Kasumi-1 (cell line): ENCODE measurements at regions not wholly inside any gene's neighbourhood (a gene's known extent, or its start where the extent isn't known, plus 50 kb on each side); places are given as distances from the start of the nearest gene placed in this dataset.

Source experiments
- DNase-seq, 2 experiments: peaks; one replicate each; lab custom pipeline; 2025; lab: John Stamatoyannopoulos, UW

DNA sequence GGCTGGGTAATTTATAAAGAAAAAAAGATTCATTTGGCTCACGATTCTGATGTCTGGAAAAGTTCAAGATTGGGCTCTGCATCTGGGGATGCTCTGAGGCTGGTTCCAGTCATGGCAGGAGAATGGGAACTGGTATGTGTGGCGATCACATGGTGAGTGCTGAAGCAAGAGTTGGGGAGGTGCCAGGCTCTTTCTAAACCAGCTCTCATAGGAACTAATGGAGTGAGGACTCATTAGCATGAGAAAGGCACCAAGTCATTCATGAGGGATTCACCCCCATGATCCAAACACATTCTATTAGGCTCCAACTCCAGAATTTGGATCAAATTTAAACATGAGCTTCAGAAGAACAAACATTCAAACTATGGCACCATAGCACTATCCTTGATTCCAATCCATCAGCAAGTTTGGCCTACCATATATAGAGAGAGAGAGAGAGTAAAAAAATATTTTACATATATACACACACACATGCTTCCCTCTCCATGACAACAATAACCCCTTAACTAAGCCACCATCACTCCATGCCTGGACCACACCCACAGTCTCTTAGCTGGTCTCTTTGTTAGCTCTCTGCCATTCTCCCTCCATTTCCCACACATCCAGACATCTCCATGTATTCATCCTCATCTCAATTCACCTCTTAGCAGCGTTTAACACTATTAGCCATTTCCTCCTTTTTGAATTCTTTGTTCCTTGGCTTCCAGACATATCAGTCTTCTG lies 57.9 kb downstream of the NPY start:
- no peak for DNase-seq

DNA sequence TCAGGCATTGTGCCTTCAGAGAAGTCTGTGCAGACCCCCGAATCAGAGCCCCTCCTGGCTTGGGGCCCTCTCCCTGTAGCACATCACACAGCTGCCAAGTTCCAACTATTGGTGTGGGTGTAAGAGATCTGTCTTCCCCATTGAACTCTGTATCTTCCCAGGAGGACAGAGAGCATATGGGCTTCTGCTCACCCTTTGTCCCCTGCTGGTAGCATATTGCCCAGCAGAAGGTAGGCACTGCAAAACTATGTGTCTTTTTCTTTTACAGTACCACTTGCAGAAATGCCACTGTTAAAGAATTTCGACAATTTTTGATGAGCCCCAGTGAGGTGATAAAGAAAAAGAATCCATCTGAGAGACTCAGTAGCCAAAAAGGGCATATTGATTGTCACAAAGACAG lies 59.6 kb downstream of the NPY start:
- no peak for DNase-seq

DNA sequence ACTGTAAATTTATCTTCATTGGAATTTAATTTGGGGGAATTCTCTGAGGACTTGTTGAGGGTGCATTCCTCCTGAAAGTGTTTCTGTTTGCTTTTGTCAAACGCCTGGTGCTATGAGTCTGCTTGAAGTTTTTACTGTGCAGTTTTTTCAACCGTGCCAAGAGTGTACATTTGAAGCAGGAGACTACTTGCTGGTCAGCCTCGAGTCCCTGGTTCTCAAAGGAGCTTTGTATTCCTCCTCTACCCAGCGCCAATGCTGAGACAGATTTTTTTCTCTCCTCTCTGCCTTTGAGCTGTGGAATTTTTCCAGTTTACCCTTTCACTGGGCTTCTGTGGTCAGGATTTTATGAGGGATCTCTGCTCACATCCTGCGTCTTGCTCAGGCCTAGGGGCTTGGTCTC lies 62.1 kb downstream of the NPY start:
- DNase-seq: no peak

- DNase-seq: no peak
These were observed 62.7 kb downstream of the NPY start for GRCh38 chr7:24346716-24347115.

- DNase-seq: no peak
These were observed 65.3 kb downstream of the NPY start for GRCh38 chr7:24349339-24349738.

DNA sequence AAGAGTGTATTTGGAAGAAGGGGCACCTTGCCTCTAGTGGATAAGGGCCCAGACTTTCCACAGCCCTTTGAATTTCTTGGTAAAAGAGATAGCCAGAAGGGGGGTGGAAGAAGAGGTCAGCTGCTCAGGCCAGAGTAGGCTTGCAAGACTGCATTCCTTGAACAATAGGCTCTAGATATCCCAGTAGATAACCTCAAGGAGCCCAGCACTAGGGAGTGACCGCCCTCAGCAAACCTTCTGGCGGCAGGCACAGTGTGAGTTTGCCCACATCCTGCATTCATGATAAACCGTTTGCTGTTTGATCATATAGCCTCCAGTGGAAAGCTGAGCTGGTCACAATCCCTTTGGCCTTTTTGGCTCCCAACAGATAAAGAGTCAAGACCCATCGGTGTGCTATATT lies 70.5 kb downstream of the NPY start:
- no peak for DNase-seq

DNA sequence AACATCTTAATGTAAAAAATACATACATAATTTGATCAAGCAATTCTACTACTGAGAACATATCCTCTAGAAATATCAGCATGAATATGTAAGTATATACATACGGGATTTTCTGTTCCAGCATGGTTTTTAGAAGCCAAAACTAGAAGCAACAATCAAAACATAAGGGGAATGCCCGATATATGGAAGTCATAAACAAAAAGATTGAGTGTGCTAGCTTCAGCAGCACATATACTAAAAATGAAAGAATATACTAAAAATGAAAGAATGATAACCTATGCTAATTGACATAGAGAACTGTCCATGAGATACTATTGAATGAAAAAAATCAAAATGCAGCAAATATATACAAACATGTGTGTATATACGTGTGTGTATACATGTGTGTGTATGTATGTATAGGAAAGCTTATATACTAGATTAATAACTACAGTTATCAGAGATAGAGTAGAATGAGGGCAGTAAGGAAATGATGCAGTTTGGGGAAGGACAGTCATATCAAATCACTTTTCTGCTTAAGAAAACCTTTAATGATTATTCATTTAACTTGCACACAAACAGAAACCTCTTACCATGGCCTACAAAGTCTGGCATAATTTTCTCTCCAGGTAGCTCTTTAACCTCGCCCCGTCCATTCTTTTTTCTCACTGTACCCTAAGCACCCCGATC lies 72.9 kb downstream of the NPY start:
- no peak for DNase-seq

DNA sequence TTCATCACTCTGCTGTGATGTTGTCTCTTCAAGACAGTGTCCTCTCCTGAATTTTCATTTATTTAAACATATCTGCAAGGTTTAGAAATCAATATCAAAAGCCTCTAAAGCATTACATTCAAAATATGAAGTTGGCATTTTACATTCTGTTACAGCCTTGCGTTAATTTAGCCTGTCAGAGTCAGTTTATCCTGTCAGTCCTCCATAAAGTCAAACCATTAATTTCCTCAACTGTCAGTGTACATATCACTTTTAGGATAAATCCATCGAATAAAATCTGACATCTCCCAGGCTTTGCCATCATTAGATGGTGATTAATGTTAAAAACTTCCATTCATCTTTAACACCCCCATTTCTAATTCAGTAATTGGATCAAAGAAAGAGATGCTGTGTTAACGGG lies 77.0 kb downstream of the NPY start:
- DNase-seq: no peak

GRCh38 chr7:24365606-24366005 lies 81.6 kb downstream of the NPY start:
- no peak for DNase-seq

GRCh38 chr7:24366876-24367275 lies 82.9 kb downstream of the NPY start:
- DNase-seq: no peak

GRCh38 chr7:24368161-24368560 lies 84.2 kb downstream of the NPY start:
- no peak for DNase-seq

DNA sequence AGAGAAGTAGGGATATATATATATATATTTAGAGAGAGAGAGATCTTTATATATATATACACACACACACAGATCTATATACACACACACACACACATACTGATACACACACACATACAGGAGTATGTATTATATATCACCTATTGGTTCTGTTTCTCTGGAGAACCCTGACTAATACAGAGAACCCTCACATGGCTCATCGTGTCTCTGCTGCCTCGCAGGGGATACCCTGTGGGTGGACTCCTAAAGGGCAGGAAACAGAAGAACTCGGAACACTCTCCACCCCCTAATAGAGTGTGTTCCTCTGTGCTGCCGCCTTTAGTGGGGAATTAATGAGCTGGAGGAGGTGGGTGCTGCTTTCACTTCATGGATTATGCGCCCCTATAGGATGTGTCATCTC lies 86.6 kb downstream of the NPY start:
- no peak for DNase-seq

GRCh38 chr7:24372961-24373955 lies 89.3 kb downstream of the NPY start:
- no peak for DNase-seq

DNA sequence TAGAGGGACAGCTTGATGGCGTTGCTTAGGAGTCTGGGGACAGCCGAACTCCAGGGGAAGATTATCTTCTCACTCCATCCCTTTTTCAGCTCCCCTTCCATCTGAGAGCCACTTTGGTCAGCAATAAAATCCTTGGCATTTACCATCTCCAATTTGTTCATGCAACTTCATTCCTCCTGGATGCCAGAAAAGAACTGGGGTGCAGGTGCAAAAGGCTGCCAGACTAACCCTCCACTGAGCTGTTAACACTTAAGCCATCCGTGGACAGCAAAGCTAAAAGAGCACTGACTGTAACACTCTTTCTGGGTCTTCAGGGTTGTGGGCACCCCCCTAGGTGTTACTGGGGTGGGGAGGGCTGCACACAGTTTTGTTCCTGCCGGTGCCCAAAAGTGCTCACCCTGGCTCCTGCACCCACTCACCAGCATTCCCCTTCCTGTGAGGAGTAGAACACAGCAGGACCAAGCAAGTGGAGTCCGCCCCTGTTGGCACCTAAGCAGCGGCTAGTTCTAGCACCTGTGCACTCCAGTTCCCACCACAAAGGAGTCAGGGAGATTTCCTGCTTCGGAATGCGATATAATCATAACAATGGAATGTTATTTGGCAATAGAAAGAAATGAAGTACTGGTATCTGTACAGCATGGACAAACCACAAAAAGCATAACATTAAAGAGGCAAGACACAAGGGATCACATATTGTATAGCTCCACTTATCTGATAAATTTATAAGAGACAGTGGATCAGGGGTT lies 95.1 kb downstream of the NPY start:
- DNase-seq: no peak

DNA sequence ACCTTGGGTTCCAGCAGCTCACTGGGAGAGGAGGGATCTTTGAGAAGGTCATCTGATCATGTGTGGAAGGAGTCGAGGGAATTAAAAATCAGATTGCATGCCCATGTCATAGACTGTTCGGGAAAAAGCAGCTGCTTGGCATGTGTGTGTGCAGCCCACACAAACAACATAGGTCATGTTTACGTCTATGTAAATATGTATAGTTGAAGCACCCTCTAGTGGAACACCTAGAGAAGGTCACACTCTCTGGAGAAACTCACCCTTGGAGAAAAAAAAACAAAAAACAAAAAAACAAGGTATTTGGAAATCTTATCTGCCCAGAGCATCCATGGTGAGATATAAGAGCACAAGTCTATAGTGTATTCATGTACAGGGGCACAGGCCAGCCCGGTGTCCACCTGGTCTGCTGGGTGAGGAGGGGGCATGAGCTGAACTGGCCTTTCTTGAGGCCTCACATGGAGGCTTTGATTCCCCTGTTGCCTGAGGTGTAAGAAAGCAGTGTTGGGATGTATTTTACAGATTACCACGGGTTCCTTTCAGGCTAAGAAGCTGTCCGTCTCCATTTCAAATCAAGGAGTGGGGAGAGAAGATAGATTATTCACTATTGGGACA lies 98.0 kb downstream of the NPY start:
- peak; percentile 30 to 56 for DNase-seq

- DNase-seq: no peak
These were observed 99.1 kb downstream of the NPY start for GRCh38 chr7:24383055-24383454.

- DNase-seq: no peak
These were observed 100.5 kb downstream of the NPY start for GRCh38 chr7:24384362-24385030.

DNA sequence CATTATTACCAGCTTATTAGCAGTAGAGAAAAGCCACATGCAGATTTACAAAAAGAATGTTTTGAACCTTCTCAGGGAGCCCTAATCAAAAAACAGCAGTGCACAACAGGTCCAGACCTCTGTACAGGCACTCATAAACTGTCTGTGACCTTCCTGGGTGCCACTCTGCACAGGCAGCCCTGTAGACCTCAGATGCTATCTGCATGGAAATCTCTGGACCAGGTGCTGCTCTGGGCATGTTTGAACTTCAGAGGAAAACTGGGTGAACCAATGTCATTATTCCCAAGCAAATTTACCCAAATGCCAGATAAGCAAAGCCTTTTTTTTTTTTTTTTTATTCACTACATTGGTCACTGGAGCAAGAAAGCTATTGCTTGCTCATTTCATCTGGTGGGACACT lies 104.2 kb downstream of the NPY start:
- no peak for DNase-seq

- no peak for DNase-seq
These were observed 106.6 kb downstream of the NPY start for GRCh38 chr7:24390376-24391157.

- no peak for DNase-seq
These were observed 108.8 kb downstream of the NPY start for GRCh38 chr7:24392774-24393173.
